OCI-LY7 (cell line): ENCODE measurements at regions not wholly inside any gene's neighbourhood (a gene's known extent, or its start where the extent isn't known, plus 50 kb on each side); places are given as distances from the start of the nearest gene placed in this dataset.

ENCODE experiments used
- EZH2phosphoT487 ChIP-seq: fragments of 200-600 bp; sonication (generic); IDR thresholded peaks from 2 replicates; pipeline ENCODE4 v1.6.1; 2018; ENCODE audit warnings: low read depth, borderline replicate concordance, mild to moderate bottlenecking, mixed run types, antibody characterized with exemption, low read length, moderate library complexity, mixed read lengths
- TF ChIP-seq, protein P1 (sequence below): fragments of 200-600 bp; sonication (generic); conservative IDR thresholded peaks from 2 replicates; pipeline ENCODE4 v1.5.1; 2014; ENCODE audit warnings: mild to moderate bottlenecking, antibody characterized with exemption, low read length, moderate library complexity, mixed read lengths

DNA sequence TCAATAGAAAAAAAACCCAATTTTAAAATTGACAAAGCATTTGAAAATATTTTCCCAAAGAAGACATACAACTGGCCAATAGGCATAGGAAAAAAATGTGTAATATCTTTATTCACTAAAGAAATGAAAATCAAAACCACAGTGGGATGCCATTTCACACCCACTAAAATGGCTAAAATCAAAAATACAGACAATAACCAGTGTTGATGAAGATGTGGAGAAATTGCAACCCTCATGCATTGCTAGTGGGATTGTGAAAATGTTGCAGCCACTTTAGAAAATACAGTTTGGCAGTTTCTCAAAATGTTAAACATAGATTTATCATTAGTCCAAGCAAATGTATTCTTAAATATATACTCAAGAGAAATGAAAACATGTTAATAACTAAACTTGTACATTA, 315.1 kb upstream of the GPR149 start:
- TF ChIP-seq, protein P1, sequence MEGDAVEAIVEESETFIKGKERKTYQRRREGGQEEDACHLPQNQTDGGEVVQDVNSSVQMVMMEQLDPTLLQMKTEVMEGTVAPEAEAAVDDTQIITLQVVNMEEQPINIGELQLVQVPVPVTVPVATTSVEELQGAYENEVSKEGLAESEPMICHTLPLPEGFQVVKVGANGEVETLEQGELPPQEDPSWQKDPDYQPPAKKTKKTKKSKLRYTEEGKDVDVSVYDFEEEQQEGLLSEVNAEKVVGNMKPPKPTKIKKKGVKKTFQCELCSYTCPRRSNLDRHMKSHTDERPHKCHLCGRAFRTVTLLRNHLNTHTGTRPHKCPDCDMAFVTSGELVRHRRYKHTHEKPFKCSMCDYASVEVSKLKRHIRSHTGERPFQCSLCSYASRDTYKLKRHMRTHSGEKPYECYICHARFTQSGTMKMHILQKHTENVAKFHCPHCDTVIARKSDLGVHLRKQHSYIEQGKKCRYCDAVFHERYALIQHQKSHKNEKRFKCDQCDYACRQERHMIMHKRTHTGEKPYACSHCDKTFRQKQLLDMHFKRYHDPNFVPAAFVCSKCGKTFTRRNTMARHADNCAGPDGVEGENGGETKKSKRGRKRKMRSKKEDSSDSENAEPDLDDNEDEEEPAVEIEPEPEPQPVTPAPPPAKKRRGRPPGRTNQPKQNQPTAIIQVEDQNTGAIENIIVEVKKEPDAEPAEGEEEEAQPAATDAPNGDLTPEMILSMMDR = no peak
- TF ChIP-seq EZH2phosphoT487 = no peak
